ENCODE measurements at regions not wholly inside any gene's neighbourhood (a gene's known extent, or its start where the extent isn't known, plus 50 kb on each side); places are given as distances from the start of the nearest gene placed in this dataset.

- no peak for DNase-seq (ENCODE audit: low spot score)
Observed at GRCh38 chr10:78860260-78860914, 208.4 kb upstream of the ZMIZ1 start.

- no peak for DNase-seq (ENCODE audit: low spot score)
Observed at GRCh38 chr10:78861529-78862327, 207.0 kb upstream of the ZMIZ1 start.

GRCh38 chr10:78862328-78862640, 206.5 kb upstream of the ZMIZ1 start:
- no peak for DNase-seq (ENCODE audit: low spot score)

GRCh38 chr10:78863140-78863905, 205.4 kb upstream of the ZMIZ1 start:
- DNase-seq (ENCODE audit: low spot score) = no peak

- DNase-seq (ENCODE audit: low spot score) = no peak
Observed at GRCh38 chr10:78863906-78864239, 204.9 kb upstream of the ZMIZ1 start.

- no peak for DNase-seq (ENCODE audit: low spot score)
Observed at GRCh38 chr10:78864761-78865537, 203.8 kb upstream of the ZMIZ1 start.

- DNase-seq (ENCODE audit: low spot score) = no peak
Observed at GRCh38 chr10:78865538-78865875, 203.3 kb upstream of the ZMIZ1 start.

- no peak for DNase-seq (ENCODE audit: low spot score)
Observed at GRCh38 chr10:78865931-78866717, 202.6 kb upstream of the ZMIZ1 start.

- DNase-seq (ENCODE audit: low spot score) = no peak
Observed at GRCh38 chr10:78866731-78867554, 201.8 kb upstream of the ZMIZ1 start.

GRCh38 chr10:78867555-78867939, 201.2 kb upstream of the ZMIZ1 start:
- no peak for DNase-seq (ENCODE audit: low spot score)

- no peak for DNase-seq (ENCODE audit: low spot score)
Observed at GRCh38 chr10:78868048-78868447, 200.7 kb upstream of the ZMIZ1 start.

GRCh38 chr10:78868456-78868855, 200.3 kb upstream of the ZMIZ1 start:
- DNase-seq (ENCODE audit: low spot score) = no peak

GRCh38 chr10:78868861-78869260, 199.9 kb upstream of the ZMIZ1 start:
- DNase-seq (ENCODE audit: low spot score) = no peak

GRCh38 chr10:78869508-78870454, 199.0 kb upstream of the ZMIZ1 start:
- no peak for DNase-seq (ENCODE audit: low spot score)

GRCh38 chr10:78870458-78870857, 198.3 kb upstream of the ZMIZ1 start:
- DNase-seq (ENCODE audit: low spot score) = no peak

- DNase-seq (ENCODE audit: low spot score) = no peak
Observed at GRCh38 chr10:78871796-78872195, 197.0 kb upstream of the ZMIZ1 start.

GRCh38 chr10:78873413-78873812, 195.4 kb upstream of the ZMIZ1 start:
- no peak for DNase-seq (ENCODE audit: low spot score)

GRCh38 chr10:78875331-78875877, 193.4 kb upstream of the ZMIZ1 start:
- no peak for DNase-seq (ENCODE audit: low spot score)

- no peak for DNase-seq (ENCODE audit: low spot score)
Observed at GRCh38 chr10:78875932-78876331, 192.8 kb upstream of the ZMIZ1 start.

All from HuH-7 (cell line).